ENCODE measurements at regions not wholly inside any gene's neighbourhood (a gene's known extent, or its start where the extent isn't known, plus 50 kb on each side); places are given as distances from the start of the nearest gene placed in this dataset.

DNA sequence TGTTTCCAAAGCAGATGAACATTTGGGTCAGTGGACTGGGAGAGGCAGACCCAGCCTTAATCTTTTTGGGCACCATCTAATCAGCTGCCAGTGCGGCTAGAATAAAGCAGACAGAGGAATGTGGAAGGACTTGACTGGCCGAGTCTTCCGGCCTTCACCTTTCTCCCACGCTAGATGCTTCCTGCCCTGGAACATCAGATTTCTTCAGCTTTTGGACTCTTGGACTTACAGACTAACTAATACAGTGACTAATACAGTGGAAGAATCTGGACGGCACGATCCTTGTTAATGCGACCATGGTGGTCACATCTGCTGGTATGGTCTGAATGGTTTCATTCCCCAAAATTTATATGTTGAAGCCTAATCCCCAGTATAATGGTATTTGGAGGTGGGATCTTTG lies 122.6 kb upstream of the NXT1 start:
- no peak for TF ChIP-seq ZBTB8A (tag by site-specific recombination; IDR thresholded peaks at IDR 0.05)
- TF ChIP-seq, protein P1, sequence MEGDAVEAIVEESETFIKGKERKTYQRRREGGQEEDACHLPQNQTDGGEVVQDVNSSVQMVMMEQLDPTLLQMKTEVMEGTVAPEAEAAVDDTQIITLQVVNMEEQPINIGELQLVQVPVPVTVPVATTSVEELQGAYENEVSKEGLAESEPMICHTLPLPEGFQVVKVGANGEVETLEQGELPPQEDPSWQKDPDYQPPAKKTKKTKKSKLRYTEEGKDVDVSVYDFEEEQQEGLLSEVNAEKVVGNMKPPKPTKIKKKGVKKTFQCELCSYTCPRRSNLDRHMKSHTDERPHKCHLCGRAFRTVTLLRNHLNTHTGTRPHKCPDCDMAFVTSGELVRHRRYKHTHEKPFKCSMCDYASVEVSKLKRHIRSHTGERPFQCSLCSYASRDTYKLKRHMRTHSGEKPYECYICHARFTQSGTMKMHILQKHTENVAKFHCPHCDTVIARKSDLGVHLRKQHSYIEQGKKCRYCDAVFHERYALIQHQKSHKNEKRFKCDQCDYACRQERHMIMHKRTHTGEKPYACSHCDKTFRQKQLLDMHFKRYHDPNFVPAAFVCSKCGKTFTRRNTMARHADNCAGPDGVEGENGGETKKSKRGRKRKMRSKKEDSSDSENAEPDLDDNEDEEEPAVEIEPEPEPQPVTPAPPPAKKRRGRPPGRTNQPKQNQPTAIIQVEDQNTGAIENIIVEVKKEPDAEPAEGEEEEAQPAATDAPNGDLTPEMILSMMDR (tag by site-specific recombination; IDR thresholded peaks at IDR 0.05): no peak
- no peak for TF ChIP-seq ZNF530 (tag by site-specific recombination; IDR thresholded peaks at IDR 0.05; ENCODE audit: low read depth)
- TF ChIP-seq ZFP3 (tag by site-specific recombination; IDR thresholded peaks at IDR 0.05; ENCODE audit: low read depth): no peak
- TF ChIP-seq ZNF155 (tag by site-specific recombination; IDR thresholded peaks at IDR 0.05): no peak
- TF ChIP-seq ZNF146 (tag by site-specific recombination; IDR thresholded peaks at IDR 0.05): no peak
- no peak for TF ChIP-seq ZNF121 (tag by site-specific recombination; IDR thresholded peaks at IDR 0.05)
